Stimulated activated CD4-positive, alpha-beta T cell treated with anti-CD3 and anti-CD28 coated beads, Interleukin-15, amount 100 ng/mL, for 24 hours (primary cell): ENCODE measurements at regions not wholly inside any gene's neighbourhood (a gene's known extent, or its start where the extent isn't known, plus 50 kb on each side); places are given as distances from the start of the nearest gene placed in this dataset.

Experiments used
- DNase-seq: peaks from one replicate; pipeline ENCODE4 v3.0.0-alpha.2; 2020

DNA sequence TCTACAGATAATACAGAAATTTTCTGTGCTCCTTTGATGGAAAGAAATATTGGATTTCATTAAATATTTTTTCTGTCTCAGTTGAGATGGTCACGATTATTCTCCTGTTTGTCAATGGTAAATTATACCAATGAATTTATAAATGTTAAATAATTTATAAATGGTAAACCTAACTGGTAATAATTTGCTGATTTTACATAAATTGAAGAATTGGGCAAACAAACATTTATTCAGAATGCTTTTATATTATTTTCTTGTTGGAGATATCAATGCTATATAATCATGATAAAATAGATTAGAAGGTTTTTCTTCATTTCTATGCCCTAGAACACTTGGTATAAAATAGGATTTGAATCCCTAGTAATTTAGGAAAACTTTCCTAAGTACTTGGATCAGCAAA is 597.6 kb upstream of the IGFBP3 start:
- DNase-seq, result no peak

DNA sequence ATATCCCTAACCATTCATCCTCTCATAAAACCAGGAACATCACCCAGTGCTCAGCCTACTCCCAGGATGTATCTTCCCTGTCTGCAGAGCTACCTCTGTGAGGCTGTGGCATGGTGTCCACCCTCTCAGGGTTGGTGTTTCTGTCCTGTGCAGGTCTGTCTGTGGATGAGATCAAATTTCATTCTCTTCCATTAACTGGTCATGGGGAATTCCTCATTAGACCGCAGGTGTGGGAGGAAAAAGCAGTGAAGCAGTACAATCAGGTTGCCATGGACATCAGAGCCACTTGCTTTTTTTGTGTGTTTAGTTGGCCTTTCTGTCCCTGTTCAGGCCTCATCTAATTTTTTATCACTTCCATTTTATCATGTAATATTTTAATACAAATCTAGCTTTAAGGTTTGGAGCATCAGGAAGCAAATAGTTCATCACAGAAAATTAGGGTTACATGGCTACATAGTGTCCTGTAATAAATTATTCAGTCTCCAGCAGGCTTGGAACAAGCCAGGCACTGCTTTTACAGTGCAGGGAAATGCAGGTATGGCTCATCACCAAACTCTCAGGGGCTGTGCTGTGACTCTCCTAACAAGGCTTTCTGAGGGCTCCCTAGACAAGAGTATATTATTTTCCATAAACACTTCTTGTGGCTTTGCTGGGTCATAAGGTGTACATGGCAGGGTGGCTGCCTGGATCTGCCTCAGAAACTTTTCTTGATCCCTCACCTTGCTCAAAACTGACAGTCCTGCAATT is 594.9 kb upstream of the IGFBP3 start:
- no peak for DNase-seq

DNA sequence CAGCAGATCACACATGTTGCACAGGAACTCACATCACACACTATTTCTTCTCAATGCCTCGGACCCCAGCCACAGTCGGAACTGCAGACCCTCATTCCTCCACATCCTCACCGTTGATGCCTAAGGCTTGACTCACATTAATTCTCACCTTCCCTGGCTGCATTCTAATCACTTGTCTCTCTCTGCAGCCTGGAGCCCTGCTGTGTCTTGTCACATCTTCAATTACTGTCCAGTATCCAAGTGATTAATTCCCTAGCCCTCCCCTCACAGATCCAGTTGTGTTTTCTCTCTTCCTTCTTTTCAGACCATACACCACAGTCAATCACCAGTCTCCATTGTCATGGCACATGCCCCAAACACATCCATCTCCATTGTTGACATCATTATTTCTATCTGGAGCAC is 592.4 kb upstream of the IGFBP3 start:
- no peak for DNase-seq

DNA sequence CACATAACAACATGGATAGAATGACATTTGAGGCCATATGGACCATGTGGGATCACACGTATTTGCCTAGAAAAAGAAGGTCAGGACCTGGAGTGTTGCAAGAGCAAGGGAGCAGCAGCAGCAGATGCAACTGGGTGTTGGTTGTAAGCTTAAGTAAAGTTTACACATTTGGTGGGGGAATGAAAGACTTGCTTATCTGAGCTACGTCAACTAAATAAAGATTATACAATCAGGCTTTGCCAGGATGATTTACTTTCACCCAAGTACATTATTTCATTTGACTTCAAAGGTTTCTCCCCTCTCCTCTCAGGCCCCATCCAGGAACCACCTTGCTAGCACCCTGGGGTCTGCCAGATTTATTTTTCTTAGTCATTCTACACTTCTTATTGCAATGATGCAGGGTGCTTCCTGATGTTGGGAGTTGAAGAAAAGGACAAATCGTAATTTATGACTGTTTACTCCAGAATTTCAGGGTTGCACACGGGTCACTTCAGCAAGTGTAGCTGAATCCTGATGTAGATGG is 591.9 kb upstream of the IGFBP3 start:
- DNase-seq, result no peak

DNA sequence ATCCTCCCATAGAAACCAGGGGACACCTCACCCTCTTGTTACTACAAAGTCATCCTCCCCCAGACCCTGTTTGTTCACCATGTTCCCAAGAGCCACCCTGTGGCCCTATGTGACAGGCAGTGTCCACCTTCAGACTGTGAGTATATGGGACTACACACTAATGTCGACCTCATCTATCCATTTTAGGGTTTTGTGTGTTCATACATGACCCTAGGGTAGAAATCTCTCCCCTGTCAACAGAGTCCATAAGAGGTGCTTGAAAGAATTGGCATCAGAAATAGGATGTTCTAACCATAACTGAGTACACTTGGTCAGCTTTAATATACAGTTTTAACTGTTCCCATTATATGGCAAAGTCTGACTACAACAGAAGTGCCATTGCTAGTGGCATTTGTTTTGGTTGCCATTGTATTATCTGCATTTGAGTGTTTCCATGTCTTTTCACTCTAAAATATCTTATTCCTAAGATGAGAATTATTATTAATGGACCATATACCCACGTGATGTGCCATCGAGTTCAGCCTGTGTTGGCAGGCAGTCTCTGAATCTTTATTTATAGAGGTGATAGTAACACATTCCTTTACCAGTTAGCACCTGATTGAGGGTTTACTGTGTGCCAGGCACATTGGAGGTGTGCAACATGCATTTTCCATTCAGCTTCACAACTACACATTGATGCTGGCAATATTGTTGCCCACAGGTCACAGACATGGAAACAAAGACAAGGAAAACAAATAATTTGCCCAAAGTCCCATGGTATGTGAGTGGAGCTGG is 590.6 kb upstream of the IGFBP3 start:
- DNase-seq, result no peak

DNA sequence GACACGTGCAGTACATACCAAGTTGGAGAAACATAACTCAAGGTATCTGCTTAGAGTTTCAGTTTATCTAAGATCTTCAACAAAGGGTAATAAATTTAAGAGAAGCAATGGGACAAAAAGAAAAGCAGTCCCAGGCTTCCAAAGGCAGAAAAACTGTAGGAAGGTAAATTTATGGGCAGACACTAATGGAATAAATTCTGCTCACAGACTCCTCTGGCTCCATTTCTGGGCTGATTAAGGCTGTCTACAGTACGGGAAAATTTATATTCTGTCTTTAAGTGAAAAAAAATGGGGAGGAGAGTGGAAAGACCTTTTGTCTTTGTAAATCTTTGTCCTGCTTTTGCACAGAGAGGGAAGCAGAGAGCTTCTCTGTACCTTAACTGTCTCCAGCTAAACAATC is 587.5 kb upstream of the IGFBP3 start:
- no peak for DNase-seq

DNA sequence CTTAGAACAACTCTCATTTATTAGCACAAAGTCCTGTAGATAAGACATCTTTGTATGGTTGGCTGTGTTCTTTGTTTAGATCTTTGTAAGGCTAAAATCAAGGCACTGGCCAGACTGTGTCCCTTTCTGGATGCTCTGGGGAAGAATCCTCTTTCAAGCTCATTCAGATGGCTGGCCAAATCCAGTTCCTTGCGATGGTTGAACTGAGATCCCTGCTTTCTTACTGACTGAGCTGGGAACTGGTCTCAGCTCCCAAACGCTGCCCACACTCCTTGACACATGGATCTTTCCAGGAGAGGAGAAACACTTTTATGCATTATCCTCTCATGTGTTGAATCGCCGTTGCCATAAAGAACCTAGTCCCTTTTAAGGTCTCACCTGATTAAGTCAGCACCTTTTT is 586.5 kb upstream of the IGFBP3 start:
- no peak for DNase-seq

DNA sequence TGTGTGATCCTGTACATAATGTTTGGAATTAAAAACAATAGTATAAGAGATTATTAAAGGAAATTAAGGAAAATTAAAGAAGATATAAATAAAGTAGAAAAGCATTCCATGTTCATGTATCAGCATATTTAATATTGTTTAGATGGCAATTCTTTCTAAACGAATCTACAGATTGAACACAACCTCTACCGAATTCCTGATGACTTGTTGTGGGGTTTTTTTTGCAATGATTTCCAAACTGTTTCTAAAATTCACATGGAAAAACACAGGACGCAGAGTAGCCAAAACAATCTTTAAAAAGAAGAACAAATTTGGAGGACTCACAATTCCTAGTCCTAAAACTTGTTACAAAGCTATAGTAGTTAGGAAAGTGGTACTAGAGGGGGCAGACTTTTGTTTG is 573.4 kb upstream of the IGFBP3 start:
- DNase-seq, result no peak

DNA sequence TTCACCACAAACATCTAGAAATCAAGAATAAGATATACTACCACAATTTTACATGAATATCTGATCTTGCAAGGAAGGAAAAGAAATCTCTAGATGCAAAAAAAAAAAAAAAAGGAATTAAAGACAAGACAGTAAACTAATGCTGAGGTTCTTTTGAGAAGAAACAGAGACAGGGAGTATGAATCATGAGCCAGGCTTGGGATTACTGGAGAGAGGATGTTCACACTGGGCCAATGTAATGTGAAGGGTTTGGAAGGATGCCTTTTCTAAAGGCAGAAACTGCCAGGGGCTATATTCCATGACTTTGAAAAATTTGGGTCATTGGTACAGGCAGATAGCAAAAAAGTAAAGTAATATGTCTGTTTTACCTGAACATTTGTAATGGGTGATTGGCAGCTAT is 573.0 kb upstream of the IGFBP3 start:
- no peak for DNase-seq

DNA sequence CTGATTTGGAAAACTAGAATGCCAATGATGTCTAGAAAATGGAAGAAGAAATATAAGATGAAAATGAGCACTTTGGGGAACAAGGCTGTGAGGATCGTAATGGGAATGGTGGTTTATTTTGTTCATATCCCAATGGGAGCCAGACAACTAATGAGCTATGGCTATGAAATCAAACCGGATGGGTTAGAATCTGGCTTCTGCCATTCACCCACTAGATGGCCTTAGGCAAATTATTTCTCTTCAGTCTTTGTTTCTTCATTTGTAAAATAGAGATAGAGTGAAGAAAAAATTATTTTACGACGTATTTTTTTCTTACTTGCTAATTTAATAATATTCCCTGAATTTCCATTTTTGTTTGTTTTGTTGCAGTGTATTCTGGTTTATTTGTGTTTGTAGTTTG is 572.1 kb upstream of the IGFBP3 start:
- no peak for DNase-seq

DNA sequence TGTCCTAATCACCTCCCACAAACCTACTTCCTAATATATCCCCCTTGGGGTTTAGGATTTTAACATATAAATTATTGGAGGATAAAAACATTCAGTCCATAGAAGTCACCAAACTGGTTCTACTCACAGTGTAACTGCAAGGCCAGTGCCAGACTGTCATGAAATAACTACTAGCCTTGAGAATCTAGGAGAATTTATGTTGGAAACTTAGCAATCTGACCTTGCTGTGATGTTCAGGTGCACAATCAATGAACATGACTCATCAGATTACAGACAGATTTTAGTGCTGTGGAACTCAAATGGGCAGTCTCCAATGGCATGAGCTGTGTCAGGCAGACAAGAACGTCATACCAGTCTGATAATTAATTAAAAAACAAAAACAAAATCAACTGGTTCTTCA is 571.4 kb upstream of the IGFBP3 start:
- DNase-seq, result no peak

DNA sequence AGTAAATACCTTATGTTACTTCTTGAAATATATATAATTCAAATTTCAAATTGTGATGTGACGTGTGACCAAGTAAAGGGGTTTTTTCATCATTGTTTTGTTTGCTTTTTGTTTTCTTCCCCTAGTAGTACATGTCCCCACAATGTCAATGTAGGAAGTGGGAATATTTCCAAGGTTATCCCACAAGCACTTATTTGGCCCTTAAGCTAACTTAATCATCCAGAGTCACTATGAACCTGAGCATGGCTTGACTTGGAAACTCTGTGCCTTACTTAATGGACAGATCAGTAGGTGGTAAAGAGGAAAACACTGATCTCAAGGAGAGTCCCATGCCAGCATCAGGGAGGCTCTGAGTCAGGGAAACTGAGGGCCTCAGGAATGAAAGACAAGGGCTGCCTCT is 569.3 kb upstream of the IGFBP3 start:
- no peak for DNase-seq

DNA sequence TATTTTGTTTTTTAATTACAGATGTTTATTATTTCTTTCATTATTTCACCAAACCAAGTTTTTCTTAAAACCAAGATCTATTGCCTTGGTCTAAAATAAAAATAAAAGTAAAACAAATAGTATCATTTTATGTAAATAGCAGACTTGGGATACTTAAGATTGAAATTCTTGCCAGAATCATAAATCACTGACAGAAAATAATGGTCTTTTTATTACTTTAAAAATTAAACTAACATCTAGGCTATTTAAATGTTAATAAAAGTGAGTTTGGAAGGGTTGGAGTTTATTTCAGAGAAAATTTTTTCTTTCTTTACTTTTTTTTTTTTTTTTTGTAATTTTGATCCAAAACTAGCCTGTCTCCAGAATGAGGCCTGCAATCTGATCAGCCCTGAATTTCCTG is 568.0 kb upstream of the IGFBP3 start:
- DNase-seq, result no peak

DNA sequence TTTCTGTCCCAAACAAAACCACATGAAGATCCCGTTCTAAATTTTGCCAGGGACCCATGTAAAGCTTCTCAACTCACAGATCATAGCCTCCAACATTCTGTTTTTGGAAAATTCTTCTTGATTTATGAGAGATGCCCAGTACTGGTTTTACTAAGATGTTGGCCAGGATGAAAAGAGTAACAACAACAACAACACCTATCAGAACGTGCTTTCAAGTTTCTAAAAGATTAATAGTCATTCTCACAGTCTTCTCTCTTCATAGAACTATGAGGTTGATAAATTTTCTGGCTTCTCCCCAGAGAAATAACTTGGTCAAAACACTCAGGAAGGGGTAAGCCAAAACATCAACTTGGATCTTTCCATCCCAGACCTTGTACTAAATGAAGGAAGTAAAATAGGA is 567.5 kb upstream of the IGFBP3 start:
- DNase-seq, result no peak

DNA sequence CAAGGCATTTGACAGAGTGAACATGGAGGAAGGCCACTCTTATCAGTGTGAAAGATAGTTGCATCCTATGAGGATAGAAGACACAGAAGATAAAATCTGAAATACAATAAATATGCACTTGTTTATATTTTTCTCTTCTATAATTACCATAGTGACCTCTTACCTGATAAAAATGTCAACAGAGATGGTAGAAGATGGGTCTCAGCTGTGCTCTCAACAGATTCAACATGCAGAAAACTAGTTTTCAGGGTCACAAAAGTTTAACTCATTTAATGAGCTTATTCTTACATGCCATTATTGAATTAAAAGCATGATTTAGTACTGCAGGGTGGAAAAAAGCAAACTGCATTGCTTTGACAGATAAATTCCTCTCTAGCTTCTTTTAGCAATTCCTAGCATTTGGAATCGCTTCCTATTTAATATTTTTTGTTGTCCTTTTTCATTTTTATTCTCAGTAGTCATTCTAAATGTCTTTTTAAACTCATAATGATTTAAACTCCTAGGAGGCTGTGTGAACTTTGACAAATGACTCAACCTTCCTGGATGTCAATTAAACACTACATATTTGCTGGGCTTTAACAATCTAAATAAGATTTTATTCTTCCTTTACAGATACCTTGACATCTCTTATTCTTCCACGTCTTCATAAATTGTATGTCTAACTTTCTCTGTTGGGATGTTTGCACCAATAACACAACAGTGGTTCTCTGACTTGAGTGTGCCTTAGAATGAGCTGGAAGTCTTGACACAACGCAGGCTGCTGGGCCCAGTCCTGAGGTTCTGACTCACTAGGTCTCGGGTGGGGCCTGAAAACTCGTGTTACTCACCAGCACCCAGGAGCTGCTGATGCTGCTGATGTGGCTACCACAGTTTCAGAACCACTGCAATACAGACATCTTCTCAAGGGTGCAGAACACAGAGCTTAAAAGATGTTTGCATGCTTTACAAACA is 565.5 kb upstream of the IGFBP3 start:
- DNase-seq, result no peak

DNA sequence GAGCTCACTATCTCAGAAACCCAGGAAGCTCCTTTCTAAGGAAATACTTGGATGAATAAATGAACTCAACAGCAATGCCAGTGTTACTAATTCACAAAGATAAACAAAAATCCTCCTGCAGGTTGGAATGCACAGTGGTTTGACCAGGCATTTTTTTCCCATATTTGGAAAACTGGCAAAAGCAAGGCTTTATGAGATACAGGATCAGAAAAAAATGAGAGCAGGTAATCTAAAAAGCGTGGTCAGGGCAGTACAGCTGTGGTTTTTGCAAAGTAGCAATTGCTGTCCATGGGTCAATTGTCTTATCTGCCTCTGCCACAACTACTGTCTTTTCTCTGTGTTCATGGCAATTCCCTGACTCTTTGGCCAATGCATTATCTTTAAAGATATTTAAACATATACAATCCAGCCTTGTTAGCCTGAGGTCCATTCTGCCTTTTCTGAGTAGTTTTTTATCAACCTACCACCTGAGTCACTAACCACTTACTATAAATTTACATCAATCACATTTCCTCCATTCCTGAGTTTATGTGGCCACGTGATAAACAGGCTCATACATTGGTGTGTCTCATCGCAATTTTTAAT is 564.5 kb upstream of the IGFBP3 start:
- DNase-seq, result no peak

DNA sequence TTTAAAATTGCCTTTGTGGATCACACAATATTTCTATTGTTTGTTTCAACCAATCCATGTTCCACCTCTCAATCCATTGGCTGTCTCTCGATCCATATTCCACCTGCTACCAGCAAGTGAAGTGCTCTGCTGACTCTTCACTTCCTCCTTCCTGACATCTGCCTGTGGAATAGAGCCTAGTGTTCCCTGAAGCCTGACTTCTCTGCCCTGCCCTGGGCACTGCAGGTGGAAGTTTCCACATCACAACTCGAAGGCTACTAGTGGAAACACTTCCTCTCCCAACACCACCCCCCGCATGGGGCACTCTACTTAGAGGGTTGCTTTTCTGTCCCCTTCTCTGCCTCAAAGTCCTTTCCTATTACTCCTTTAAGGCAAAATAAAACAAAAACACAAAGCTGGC is 563.8 kb upstream of the IGFBP3 start:
- no peak for DNase-seq

DNA sequence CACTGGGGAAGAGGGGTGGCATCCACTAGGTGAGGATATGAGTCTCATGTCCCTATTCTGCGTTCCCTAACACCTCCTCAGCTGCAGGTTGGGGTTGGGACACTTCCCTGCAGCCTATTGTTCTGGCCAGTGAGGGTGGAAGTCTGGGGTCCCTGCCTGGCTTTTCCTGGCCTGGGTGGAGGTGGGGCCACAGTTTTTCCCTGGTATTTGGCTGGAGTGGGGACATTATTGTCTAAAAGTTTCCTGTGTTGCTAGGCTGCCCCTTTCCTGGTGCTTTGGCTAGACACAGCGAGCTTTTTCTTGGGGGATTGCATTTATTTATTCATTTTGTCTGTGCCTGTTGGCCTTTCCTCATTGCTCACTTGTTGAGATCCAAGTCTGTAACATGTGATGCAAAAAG is 559.5 kb upstream of the IGFBP3 start:
- DNase-seq, result no peak

DNA sequence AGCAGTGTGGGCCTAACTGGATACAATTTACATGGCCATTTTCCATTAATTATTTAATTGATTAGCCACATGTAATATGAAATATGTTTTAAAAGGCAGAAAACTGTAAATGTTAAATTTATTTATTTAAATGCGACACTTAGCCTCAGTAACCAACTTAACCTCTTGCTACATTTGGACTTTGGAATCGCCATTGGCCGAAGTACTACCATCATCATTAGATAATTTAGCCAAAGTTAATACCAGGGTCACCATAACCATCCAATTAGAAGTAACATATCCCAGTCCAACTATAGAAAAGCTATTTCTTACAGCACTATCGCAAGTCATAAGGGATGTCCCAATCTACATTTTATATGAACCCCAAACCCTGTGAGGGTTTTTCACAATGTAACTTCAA is 558.6 kb upstream of the IGFBP3 start:
- no peak for DNase-seq

DNA sequence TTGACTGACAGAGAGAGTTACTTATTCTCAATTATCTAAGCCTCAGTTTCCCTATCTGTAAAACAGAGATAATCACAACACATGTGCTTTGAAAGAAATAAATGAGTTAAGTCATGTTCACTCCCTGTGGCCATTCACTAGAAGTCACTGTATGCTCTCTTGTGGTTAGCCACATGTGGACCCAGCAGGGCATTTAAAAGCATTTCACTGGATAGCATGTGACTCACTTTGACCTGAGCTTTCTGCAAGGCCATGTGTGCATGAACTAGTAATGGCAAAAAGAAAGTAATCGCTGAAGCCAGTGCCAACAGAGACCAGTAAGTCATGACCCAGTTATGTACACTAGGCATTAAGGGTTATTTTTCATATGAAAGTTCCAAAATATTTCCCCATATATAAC is 557.0 kb upstream of the IGFBP3 start:
- DNase-seq, result no peak

DNA sequence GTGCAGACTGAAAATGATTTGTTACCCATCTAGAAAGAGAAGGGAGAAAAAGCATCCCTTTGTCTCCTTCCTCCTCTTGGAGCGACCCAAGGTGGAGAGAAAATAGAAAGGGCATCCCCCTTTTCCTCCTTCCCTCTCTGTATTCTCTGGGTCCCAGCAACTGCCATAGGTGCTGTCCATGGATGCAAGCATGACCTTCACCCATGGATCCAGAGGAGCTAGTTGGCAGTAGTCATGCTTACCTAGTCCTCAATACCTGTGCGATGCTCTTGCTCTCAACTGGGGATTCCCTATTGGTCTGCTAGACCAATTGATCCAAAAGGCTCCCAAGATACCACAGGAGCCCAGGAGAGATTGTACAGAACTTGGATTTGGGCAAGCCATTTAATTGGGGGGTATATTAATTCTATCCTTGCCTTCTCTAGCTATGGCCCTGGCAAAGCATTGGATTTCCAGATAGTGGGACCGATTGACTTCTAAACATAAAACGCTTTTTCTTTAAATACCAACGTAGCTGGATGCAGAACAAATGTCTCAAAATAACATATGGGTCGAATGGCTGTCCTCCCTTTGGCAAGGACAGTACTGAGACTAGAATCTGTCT is 547.8 kb upstream of the IGFBP3 start:
- no peak for DNase-seq

DNA sequence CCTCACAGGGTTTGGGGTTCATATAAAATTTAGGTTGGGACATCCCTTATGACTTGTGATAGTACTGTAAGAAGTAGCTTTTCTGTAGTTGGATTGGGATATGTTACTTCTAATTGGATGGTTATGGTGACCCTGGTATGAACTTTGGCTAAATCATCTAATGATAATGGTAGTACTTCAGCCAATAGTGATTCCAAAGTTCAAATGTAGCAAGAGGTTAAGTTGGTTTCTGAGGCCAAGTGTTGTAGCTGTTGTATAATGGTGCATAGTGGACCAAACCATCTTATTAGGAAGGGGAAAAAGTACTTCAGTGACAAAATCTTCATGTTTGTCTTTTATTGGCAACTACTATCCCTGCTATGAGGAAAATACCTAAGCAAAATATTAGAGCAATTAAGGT is 542.1 kb upstream of the IGFBP3 start:
- DNase-seq, result no peak
